GM21360 (cell line): ENCODE measurements at regions not wholly inside any gene's neighbourhood (a gene's known extent, or its start where the extent isn't known, plus 50 kb on each side); places are given as distances from the start of the nearest gene placed in this dataset.

ENCODE experiments used
- ATAC-seq: cut with Tn5 transposase; IDR thresholded peaks from one replicate; pipeline ENCODE4 v1.9.1; 2021; ENCODE audit warnings: mild to moderate bottlenecking, moderate library complexity; ENCODE audit not compliant: unreplicated experiment

DNA sequence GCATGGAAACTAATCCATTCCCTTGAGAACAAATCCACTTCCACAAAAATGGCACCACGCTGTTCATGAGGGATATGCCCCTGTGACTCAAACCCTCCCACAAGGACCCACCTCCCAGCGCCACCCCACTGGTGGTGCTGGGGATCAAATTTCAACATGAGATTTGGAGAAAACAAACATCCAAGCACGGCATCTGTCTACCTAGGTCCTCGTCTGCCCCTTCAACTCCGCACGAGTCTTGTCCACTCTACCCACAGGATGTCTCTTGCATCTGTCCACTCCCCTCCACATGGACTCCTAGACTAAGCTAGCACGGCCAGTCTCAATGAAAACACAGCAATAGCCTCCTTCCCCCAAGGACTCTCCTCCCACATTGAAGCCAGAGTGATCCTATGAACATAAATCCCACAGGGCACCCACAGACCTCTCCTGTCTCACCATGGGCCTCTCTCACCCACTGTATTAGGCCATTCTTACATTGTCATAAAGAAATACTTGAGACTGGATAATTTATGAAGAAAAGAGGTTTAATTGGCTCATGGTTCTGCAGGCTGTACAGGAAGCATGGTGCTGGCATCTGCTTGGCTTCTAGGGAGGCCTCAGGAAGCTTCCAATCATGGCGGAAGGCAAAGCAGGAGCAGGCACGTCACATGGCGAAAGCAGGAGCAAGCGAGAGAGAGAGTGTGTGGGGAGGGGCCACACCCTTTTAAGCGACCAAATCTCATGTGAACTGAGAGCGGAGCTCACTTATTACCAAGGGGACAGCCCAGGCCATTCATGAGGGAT is 101.4 kb downstream of the TOMM20 start:
- ATAC-seq: no peak

DNA sequence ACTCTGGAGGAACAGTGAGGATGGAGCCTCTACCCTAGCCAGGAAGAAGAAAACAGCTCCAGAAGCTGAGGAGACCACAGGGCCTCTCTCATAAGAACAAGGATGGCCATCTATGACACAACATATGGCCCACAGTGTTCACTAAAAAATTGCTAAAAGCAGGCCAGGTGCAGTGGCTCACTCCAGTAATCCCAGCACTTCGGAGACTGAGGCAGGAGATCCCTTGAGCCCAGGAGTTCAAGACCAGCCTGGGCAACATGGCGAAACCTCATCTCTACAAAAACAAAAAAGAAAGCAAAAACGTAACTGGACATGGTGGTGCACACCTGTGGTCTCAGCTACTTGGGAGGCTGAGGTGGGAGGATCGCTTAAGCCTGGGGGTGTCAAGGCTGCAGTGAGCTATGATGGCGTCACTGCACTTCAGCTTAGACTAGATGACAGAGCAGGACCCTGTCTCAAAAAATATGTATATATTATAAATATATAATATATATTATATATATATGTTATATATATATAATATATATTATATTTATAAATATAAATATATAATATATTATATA is 103.1 kb downstream of the TOMM20 start:
- no peak for ATAC-seq

DNA sequence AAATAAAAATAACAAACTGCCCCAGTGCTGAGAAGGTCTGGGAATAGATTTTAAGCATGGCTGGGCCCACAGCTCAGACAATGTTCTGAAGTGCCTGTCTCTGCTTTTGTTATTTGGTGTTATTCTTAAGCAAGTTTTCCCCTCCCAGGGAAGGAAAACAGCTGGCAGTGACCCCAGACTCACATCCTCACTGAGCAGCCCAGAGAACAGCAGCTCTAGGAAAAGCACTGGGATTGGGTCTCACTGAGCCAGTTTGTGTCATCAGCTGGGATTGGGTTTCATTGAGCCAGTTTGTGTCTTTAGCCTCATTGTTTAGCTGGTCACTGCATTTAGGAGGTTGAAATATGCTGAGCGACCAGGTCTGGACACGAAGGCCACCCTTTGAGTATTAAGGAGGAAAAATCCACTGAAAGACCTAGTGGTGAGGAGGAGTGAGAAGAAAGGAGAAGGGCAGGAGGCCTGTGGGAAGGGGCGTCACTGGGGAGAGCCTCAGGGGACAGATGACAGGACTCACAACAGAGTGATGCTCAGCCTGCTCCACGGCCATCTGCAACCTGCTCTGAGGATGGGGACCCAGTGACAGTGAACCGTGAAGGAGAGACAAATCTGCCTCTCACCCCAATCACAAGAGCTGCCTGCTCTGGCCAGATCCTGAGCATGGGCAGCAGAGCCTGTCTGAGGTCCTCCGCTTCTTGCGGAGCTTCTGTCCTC is 103.8 kb downstream of the TOMM20 start:
- ATAC-seq: peak; percentile 43

DNA sequence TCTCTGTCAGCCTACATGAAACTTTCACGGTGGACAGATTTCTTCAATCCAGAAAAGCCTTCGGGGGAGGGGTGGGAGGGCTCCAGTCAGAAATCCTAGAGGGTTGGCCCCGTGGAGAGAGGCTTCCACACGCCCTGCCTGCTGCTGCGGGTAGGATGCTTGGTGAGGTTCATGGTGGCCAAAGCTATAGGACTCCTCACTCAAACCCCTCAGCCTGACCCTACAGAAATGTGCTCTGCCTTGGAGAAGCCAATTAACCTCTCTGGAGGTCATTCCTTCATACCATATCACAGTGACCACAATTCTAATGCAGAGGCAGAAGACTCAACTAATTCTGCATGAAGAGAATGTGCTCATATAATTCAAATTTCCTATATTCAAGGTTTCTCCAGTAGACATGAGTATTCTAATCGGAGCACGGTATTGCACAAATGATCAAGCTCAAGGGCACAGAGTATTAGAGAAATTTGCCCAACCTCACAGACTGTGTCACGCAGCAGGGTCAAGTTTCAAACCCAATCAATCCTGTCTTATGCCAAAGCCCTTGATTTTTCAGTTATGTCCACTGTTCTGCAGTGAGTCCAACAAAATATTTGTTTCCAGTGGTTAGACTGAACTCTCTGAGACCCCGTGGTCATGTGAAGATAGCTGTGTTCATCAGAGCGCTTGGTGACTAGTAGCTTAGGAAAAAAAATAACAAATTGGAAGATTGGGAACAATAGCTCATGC is 104.8 kb downstream of the TOMM20 start:
- ATAC-seq: no peak

DNA sequence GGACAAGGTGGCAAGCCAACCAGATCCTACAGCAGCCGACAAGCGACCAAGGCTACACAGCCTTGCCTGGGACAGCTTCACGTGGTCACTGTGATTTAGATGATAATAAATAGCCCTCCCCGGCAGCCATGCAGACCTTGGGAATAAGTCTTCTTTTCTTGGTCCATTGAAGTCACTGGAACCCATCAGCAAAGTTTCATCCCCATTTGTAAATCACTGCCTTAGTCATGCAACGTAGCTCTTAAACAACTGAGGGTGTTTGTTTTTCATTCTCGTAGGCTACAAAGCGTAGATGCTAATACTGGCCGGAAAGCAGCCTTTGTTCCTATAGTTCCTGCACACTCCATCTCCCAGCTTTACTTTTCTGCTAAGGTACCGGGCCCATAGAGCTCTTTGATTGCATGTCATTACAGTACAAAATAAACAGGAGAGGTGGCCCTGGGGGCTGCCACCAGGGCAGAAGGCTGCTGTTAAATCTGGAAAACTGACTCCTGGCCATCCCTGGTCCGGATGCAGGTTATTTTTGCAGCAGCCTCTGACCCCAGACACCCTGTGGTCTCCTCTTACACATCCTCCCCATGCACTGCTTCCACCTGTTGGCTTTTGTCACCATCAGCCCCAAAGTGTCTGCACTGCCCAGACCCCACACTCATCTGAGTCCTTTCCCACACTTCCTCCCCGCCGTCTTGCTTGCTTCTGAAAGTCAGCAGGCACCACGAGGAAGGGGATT is 105.5 kb downstream of the TOMM20 start:
- ATAC-seq: peak; percentile 57

DNA sequence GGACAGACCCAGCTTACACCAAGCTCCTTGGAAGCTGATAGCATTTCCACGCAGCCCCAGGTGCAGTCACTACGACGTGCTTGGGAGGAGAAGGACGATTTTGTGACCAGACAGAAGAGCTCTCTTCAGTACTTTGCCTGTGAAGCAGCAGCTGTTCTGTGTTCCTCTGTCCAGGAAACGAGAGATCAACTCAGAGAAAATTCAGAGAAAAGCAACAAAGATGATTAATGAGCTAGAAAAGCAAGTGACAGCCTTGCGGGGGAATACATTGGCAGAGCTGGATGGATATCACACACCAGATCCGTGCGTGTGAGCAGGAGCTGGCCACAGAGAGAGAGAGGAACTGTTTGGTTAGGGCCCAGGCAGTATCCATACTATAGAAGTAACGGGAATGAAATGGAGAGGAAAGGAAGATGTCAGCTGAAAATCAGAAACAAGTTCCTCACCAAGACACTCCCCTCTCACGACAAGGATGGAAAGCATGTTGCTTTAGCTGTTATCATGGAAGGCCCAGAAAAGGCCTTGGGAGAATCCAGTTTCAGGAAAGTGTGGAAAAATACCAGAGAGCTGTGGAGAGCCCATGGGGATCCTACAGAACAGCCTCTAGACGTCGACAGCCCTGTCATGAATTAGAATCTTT is 106.2 kb downstream of the TOMM20 start:
- no peak for ATAC-seq

DNA sequence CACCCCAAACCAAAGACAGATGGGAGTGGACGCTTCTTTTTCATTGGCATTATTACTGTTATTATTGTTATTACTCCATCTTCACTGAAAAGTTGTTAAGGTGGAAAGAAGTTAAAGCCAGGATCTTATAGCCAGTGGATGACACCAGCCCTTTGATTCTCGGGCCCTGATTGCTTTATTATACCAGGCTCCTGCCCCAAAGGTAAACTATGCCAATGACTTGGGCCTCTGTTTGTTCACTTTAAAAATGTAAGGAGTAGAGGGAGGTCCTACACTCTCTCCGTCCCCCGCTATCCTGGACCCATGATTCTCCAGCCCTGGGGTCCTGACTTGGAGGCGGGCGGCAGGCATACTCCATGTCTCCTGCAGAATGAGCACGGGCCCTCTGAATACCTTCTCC is 106.8 kb downstream of the TOMM20 start:
- no peak for ATAC-seq

DNA sequence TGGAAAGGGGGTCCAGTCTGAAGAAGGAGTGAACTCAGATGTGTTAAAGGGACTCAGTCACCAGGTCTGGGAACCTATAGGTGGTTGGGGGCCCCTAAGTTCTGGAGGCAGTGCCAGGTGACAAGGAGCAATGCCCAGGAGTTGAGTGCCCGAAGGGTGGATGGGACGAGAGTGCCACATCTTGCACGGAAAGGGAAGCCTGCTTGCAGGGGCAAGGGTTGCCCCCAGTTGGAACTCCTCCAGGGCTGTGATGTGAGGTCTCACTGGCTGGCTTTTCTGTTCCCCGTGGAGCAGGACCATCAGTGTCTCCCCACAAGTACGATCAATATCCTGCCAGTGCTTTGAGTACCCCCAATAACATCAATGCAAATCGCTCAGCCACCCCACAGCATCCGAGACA is 107.3 kb downstream of the TOMM20 start:
- no peak for ATAC-seq

DNA sequence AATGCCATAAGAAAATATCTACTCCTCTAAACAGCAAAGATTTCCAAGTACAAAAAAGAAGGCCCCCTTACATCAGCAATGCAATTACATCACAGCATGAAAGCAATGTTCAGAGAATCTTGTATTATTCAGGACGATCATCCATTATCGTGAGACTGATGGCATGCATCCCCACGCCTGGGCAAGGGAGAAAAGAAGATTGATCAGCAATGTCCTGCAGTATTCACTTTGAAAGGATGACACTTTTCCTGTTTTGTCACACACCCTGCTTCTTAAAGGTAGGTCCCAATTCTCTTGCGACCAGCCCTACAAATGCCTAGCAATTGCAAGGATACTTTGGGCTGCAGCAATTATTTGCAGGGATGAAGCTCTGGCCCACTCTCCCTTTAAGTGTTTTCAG is 108.7 kb downstream of the TOMM20 start:
- no peak for ATAC-seq

DNA sequence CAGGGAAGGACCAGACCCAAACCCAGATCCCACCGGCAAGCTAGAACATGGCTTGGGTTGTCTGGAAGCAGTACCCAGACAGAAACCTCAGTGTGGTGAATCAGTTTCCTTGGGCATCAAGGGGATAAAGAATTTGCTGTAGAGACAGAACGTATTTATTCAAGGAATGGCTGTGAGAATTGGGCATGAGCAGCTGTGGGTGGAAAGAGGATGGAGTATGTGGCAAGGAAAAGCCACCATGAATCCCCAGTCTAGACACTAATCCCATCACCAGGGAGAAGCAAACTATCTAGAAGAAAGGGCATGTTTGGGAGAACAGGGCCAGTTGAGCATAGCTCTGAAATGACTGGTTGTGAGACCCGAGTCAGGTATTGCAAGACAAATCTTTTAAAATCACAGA is 109.2 kb downstream of the TOMM20 start:
- no peak for ATAC-seq

DNA sequence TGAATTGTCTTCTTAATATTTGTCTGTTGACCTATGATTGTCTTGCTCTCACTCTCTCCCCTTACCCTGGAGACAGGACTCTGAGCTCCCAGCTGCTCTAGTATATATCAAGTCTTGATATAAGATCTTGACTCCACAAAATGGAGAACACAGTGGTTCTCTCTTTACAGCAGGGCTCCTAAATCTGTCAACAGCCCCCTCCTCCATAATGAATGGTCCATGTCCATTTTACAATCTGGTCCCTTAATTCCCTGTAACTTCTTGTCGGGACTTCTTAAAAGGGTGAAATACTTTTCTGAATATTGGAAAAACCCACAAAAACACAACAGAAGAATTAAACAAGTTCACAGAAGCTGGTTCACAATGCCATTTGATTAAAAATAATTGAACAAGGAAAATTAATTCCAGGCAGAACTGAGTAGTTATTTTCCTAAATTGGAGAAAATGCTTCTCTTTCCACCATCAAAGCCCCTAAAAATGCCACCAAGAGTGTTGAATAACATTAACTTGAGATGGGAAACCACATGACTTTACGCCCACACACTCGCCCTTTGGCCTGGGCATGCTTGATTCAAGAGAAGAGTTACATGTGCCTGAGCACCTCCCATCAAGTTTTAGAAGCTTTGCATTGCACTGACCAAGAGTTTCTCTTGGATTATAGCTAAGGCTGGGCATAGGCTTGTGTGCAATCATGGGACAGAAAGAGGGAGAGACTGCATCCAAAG is 109.8 kb downstream of the TOMM20 start:
- no peak for ATAC-seq

DNA sequence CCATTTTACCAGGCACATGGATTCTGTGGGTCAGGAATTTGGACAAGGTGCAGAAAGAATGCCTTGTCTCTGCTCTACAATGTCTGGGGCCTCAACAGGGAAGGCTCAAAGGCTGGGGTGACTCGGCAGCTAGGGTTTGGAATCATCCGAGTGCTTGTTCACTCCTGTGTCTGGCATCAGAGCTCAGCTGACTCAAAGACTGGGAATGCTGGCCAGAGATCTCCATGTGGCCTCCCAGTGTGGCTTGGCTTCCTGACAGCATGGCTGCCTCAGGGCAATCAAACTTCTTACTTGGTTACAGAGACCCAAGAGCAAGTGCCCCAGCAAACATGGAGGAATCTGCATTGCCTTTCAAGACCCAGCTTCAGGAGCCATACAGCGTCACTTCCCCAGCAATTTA is 110.5 kb downstream of the TOMM20 start:
- no peak for ATAC-seq

DNA sequence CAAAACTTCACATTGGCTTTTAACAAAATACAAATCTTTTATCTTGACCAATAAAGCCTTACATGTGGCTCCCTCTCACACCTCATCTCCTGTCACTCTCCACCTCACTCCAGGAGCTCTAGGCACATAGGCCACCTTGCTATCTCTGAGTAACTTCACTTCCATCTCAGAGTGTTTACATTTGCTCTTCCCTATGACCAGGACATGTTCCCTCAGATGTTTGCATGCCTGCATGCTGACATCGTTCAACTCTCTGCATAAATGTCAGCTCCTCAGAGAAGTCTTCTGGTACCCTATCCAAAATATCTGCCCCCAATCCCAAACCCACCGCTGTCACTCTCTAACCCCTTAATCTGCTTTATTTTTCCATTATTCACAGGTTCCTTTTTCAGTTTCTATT is 110.9 kb downstream of the TOMM20 start:
- ATAC-seq: no peak

DNA sequence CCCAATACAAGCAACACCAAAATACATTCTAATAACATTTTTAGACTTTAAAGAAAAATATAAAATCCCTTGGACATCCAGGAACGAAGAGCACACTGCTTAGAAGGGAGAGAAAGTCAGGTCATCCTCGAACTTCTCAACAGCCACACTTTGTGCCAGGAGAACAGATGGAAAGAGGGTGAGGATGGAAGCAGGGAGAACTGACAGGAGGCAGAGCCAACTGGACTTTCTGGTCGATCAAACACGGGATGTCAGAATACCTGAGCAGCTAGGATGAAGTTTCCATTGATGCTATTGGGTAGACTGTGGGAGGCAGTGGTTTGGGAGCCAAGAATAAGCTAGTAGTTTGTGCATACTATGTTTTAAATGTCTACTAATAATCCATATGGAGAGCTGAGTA is 111.4 kb downstream of the TOMM20 start:
- no peak for ATAC-seq

DNA sequence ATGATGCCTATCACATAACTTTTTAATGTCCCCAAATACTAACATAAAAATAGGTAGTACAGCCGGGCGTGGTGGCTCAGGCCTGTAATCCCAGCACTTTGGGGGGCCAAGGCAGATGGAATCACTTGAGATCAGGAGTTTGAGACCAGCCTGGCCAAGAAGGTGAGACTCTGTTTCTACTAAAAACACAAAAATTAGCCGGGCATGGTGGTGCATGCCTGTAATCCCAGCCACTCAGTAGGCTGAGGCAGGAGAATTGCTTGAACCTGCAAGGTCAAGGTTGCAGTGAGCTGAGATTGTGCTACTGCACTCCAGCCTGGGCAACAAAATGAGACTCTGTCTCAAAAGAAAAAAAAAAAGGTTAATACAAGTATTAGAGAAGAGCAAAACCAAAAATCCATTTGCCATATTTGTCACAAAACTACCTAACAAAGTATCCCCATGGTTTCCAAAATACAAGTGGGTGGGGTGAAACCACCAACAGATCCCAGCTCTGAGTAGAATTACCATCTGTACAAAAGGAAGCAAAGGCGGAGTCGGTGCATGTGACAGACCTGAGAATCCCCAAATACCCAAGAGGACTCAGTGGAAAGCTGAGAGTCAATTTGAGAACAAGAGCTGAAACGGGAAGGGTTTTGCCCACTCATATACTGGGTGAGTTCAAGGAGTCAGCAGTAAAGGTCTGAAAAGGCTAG is 113.2 kb downstream of the TOMM20 start:
- peak; percentile 40 for ATAC-seq

DNA sequence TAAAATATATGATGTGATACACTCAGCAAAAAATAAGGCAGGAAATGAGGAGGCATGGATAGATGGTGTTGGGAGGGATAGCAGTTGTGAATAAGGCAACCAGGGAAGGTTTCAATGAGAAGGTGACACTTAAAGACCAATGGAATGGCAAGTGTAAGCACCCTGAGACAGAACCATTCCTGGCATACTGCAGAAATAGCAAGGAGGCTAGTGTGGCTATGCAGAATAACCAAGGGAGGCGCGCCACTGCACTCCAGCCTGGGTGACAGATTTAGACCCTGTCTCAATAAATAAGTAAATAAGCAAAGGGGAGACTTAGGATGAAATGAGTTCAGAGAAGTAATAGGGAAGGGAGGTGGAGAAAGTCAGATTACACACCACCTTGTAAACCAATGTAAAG is 113.9 kb downstream of the TOMM20 start:
- no peak for ATAC-seq

DNA sequence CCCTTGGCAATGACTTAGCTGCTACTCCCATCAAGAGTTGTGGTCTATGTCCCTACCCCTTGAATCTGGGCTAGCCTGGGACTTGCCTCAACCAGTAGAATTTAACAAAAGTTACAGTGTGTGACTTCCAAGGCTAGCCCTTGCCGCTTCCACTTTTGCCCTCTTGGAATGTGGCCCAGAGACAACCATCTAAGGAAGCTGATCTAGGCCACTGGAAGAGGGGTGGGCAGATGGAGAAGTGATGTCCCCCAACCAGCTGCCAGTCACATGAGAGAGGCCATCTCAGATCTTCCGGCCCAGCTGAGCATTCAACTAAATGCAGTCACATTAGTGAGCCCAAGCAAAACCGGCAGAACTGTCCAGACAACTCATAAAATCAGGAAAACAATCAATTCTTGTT is 115.1 kb downstream of the TOMM20 start:
- ATAC-seq: no peak

DNA sequence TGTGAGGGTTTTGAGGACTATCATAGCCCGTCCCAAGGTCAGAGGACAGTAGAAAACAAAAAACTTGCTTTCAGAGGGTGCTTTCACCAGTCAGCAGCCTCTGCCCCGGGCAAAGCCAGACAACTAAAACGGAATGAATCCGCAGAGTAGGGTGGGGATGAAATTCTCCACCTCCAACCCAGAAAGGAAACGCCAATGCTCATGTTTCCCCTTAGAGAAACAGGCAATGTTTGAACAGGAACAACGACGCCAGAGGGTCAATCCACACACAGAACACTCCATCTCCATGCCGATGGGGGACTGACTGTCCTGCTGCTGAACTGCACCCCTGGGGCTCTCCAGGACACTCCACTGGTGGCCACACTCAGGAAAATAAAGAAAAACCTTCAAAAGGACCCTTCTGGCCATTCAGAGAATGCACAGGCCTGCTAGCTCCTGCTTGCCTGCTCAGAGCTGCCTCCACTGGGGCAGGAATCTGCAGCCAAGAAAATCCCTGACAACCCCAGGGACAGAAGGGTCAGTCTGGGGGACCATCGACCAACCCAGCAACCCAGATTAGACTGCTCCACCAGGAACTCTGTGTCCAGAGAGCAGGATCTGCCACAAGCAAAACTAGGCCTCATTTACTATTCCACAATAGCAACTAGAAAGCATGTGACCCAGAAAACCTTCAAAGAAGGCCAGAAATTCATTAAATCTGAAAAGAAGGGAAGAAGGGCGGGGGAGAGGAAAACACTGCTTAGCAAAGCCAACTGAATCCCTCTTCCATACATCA is 116.0 kb downstream of the TOMM20 start:
- ATAC-seq: no peak
